ENCODE measurements at regions not wholly inside any gene's neighbourhood (a gene's known extent, or its start where the extent isn't known, plus 50 kb on each side); places are given as distances from the start of the nearest gene placed in this dataset.

DNA sequence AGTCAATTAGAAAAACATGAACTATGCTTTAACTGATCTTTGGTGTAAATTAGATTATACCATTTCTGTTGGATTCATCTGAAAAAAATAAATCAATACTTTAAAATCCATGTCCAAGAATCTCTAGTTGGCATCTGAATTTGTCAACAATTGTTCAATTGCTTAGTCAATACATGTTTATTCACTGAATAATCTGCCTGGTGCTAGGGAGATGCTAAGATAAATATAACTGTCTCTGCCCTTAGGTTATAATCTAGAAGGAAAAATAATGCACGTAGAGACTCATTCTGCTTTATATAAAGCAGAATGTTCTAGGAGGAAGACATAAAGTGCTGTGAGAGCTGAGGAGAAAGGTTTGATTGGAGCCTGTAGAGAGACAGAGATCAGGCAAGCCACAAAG, 537.2 kb upstream of the IL12A start:
- TF ChIP-seq MXI1 (conservative IDR thresholded peaks at IDR 0.05; ENCODE audit: poor library complexity, severe bottlenecking) = no peak
- no peak for TF ChIP-seq EZH2 (IDR thresholded peaks at IDR 0.05; ENCODE audit: borderline replicate concordance, insufficient read depth, low read length, poor library complexity, severe bottlenecking)
- TF ChIP-seq RAD21 (conservative IDR thresholded peaks at IDR 0.05) = no peak
- TF ChIP-seq, protein P1, sequence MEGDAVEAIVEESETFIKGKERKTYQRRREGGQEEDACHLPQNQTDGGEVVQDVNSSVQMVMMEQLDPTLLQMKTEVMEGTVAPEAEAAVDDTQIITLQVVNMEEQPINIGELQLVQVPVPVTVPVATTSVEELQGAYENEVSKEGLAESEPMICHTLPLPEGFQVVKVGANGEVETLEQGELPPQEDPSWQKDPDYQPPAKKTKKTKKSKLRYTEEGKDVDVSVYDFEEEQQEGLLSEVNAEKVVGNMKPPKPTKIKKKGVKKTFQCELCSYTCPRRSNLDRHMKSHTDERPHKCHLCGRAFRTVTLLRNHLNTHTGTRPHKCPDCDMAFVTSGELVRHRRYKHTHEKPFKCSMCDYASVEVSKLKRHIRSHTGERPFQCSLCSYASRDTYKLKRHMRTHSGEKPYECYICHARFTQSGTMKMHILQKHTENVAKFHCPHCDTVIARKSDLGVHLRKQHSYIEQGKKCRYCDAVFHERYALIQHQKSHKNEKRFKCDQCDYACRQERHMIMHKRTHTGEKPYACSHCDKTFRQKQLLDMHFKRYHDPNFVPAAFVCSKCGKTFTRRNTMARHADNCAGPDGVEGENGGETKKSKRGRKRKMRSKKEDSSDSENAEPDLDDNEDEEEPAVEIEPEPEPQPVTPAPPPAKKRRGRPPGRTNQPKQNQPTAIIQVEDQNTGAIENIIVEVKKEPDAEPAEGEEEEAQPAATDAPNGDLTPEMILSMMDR (IDR thresholded peaks at IDR 0.05; ENCODE audit: poor library complexity, severe bottlenecking) = no peak
- no peak for TF ChIP-seq SMC3 (conservative IDR thresholded peaks at IDR 0.05; ENCODE audit: poor library complexity)
- TF ChIP-seq TAF1 (IDR thresholded peaks at IDR 0.05; ENCODE audit: low read depth) = no peak

Data from neural cell (in vitro differentiated cells).